Uterus (tissue), 3 donors: ENCODE measurements at regions not wholly inside any gene's neighbourhood (a gene's known extent, or its start where the extent isn't known, plus 50 kb on each side); places are given as distances from the start of the nearest gene placed in this dataset.

ENCODE experiments used
- DNase-seq, 2 donors: peaks; one replicate each; pipeline ENCODE4 v3.0.0-alpha.2; 2019 to 2020
- H3K27ac ChIP-seq, 2 donors: fragments of 200-600 bp; sonication (generic); 1 replicate in 1 of 2; 2 replicates in 1 of 2; pipeline ENCODE4 v1.5.1; 2016 to 2018
- H3K27me3 ChIP-seq, 2 donors: fragments of 200-600 bp; sonication (generic); one replicate each; pipeline ENCODE4 v1.5.1; 2018 to 2019; ENCODE audit warnings: control low read depth in 1 of 2
- H3K36me3 ChIP-seq, 2 donors: fragments of 200-600 bp; sonication (generic); one replicate each; pipeline ENCODE4 v1.5.1; 2019; ENCODE audit warnings: control low read depth in 1 of 2
- H3K4me1 ChIP-seq, 2 donors: fragments of 200-600 bp; sonication (generic); one replicate each; pipeline ENCODE4 v1.5.1; 2018 to 2019; ENCODE audit warnings: control low read depth in 1 of 2
- H3K4me3 ChIP-seq, 2 donors: fragments of 200-600 bp; sonication (generic); 1 replicate in 1 of 2; 2 replicates in 1 of 2; pipeline ENCODE4 v1.5.1; 2018 to 2019; ENCODE audit warnings: mild to moderate bottlenecking in 1 of 2
- H3K9me3 ChIP-seq, 2 donors: fragments of 200-600 bp; sonication (generic); one replicate each; pipeline ENCODE4 v1.5.1; 2019; ENCODE audit warnings: control low read depth in 1 of 2
- POLR2A ChIP-seq, 2 donors: fragments of 450-650 bp; IDR thresholded peaks; one replicate each; pipeline ENCODE4 v1.6.1; 2016; ENCODE audit warnings: antibody characterized with exemption in 2 of 2, mild to moderate bottlenecking in 1 of 2, moderate library complexity in 1 of 2
- intact Hi-C: fragments of 100-400 bp; cut with DNase I; formaldehyde crosslinking; loops from one replicate; pipeline ENCODE4 v1.15.1; 2023; ENCODE audit warnings: low total_unique reads
- TF ChIP-seq, protein P1 (sequence below), 4 experiments: fragments of 200-600 bp in 2 of 4; fragments of 450-650 bp in 2 of 4; sonication (generic) in 2 of 4; IDR thresholded peaks; one replicate each; pipeline ENCODE4 v1.5.1; 2016 to 2019; ENCODE audit warnings: antibody characterized with exemption in 4 of 4, mild to moderate bottlenecking in 2 of 4, moderate library complexity in 1 of 4
- donor health status: DM: yes; HTN: yes; CAD: no.

DNA sequence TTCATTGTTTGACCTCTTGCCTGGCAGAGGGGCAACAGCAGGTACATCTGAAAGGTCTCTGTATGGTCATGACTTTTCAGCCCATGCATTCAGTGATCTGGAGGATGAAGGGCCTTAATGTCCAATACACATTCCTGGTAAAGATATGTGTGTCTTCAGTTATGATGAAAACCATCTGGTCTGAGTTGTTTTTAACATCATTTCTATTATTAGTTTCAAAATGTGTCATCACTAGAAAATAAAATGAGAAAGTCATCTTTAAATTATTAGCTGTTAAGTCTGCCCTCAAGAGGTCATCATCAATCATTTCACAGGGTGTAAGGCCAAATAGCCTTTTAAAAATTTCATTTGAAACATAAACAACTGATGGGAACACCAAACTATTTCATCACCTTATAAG, 92.1 kb upstream of the PLSCR4 start:
- Histone ChIP-seq H3K36me3 (no peaks in the 10 kb centered on the region), H3K4me3 (no peak overlapping the region), H3K4me1 (peaks cover 0 to 9% of the 10 kb centered on the region in 2 donors), H3K27me3 (no peaks in the 10 kb centered on the region), H3K9me3 (no peaks in the 10 kb centered on the region), H3K27ac (peak overlapping the region in 1 of 2 donors; percentile 56)
- TF ChIP-seq POLR2A (IDR thresholded peaks at IDR 0.05): no peak
- TF ChIP-seq, protein P1, sequence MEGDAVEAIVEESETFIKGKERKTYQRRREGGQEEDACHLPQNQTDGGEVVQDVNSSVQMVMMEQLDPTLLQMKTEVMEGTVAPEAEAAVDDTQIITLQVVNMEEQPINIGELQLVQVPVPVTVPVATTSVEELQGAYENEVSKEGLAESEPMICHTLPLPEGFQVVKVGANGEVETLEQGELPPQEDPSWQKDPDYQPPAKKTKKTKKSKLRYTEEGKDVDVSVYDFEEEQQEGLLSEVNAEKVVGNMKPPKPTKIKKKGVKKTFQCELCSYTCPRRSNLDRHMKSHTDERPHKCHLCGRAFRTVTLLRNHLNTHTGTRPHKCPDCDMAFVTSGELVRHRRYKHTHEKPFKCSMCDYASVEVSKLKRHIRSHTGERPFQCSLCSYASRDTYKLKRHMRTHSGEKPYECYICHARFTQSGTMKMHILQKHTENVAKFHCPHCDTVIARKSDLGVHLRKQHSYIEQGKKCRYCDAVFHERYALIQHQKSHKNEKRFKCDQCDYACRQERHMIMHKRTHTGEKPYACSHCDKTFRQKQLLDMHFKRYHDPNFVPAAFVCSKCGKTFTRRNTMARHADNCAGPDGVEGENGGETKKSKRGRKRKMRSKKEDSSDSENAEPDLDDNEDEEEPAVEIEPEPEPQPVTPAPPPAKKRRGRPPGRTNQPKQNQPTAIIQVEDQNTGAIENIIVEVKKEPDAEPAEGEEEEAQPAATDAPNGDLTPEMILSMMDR (IDR thresholded peaks at IDR 0.05): no peak
- DNase-seq: no peak
- intact Hi-C loops: no loop called here

DNA sequence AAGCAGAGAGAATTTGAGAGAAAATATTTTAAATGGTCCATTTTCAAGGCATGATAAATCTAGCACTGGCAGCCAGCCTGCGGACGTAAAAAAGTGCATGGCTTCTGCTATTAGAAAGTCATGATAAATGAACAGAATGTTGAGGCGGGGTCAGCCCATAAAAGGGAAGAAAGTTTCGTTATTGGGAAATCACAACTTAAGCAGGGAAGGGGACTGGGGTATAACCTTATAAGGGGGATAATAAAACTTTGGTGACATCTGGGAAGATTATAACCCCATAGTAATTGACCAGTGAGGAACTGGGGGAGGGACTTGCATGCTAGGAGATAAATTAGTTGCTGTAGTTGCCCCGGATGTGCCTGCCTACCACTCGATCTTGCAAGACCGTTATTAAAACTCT, 88.4 kb upstream of the PLSCR4 start:
- Histone ChIP-seq H3K36me3 (no peaks in the 10 kb centered on the region), H3K4me1 (peaks cover 0 to 9% of the 10 kb centered on the region in 2 donors), H3K4me3 (peak overlapping the region in 1 of 2 donors; percentile 2), H3K9me3 (no peaks in the 10 kb centered on the region), H3K27me3 (no peaks in the 10 kb centered on the region), H3K27ac (peak overlapping the region; percentile 35 to 55)
- intact Hi-C loops: no loop called here
- no peak for TF ChIP-seq POLR2A (IDR thresholded peaks at IDR 0.05)
- peak; percentile 73 to 76 for DNase-seq

DNA sequence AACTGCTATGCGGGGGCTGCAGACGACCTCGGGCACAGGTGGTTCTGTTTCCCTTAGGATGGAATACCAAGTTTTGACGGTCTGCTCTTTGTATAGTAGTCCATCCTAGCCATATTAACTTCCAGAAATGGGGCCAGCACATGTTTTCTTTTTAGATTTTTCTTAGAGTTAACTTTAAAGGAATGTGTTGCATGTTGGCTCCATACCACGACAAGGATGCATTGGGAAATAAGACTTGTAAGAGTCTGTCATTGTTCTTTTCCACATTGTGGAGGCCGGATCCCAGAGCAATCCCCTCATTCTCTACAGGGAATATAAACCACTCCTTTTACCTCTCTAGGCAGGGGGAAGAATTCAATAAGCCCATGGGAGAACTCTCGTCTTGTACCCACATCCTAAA, 87.1 kb upstream of the PLSCR4 start:
- TF ChIP-seq, protein P1 (IDR thresholded peaks at IDR 0.05): no peak
- no peak for TF ChIP-seq POLR2A (IDR thresholded peaks at IDR 0.05)
- DNase-seq: no peak
- H3K36me3 ChIP-seq: no peaks in the 10 kb centered on the region
- peaks cover 0 to 9% of the 10 kb centered on the region in 2 donors for H3K4me1 ChIP-seq
- intact Hi-C loops: no loop called here
- no peak overlapping the region for H3K4me3 ChIP-seq
- H3K27ac ChIP-seq: no peak overlapping the region
- H3K9me3 ChIP-seq: no peaks in the 10 kb centered on the region
- no peaks in the 10 kb centered on the region for H3K27me3 ChIP-seq

DNA sequence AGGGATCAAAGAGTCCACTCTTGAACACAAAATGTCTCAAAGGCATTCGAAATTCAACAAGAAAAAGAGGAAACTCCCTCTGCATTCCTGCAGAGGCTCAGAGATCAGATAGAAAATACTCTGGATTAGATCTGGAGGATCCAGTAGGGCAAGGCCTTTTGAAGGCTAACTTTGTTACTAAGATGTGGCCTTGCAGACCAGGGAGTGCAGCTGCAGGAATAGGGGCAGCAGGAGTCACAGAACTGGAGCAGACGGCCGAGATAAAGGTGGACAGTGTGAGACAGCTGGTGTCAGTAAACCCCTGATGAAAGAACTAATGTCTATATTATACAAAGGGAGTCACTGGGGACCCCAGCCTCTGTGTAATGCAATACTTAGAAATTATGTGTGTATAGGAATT, 84.5 kb upstream of the PLSCR4 start:
- no peaks in the 10 kb centered on the region for H3K36me3 ChIP-seq
- TF ChIP-seq, protein P1 (IDR thresholded peaks at IDR 0.05): no peak
- intact Hi-C loops: no loop called here
- H3K27me3 ChIP-seq: no peaks in the 10 kb centered on the region
- DNase-seq: no peak
- H3K27ac ChIP-seq: no peak overlapping the region
- no peaks in the 10 kb centered on the region for H3K4me1 ChIP-seq
- H3K4me3 ChIP-seq: no peak overlapping the region
- H3K9me3 ChIP-seq: no peaks in the 10 kb centered on the region

DNA sequence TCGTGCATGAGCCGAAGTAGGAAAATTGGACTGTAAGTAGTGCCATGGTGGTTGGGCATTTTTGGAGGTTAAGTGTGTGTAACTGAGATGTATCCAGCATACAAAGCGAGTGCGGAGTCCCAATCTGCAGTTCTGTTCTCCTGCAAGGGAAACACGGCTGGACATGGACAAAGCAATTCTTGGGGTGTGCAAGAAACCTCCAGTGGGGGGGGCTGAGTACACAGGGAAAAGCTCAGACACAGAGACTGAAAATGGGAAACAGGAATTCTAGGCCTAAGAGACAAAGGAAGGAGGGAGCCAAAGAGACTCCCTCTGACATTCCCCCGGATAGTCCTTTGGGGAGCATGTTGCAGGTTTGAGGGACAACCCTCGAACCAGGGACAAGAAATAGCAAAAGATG, 83.2 kb upstream of the PLSCR4 start:
- intact Hi-C loops: no loop called here
- no peak overlapping the region for H3K27ac ChIP-seq
- H3K4me1 ChIP-seq: no peaks in the 10 kb centered on the region
- no peaks in the 10 kb centered on the region for H3K27me3 ChIP-seq
- H3K36me3 ChIP-seq: no peaks in the 10 kb centered on the region
- H3K9me3 ChIP-seq: no peaks in the 10 kb centered on the region
- H3K4me3 ChIP-seq: no peak overlapping the region
- TF ChIP-seq POLR2A (IDR thresholded peaks at IDR 0.05): no peak
- TF ChIP-seq, protein P1 (IDR thresholded peaks at IDR 0.05): peak in 2 of 4 experiments; percentile 10 to 29
- peak; percentile 25 to 32 for DNase-seq

DNA sequence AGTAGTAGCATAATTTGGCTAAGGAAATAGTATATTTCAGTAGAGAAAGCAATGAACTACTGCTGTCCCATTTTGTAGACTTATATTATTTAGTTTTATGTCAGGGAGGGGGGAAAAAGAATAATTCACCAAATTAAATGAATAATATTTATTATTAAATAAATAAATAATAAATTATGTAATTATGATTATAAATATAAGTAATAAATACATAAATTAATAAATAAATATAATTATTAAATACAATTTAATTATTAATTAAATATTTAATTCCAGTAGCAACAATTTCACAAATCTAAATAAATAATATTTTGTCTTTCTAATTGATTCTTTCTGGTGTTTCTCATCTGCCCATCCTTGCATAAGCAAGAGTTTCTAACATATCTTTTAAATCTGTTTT, 81.1 kb upstream of the PLSCR4 start:
- intact Hi-C loops: no loop called here
- no peak for TF ChIP-seq POLR2A (IDR thresholded peaks at IDR 0.05)
- TF ChIP-seq, protein P1 (IDR thresholded peaks at IDR 0.05): no peak

More for the DNA sequence above, 81.1 kb upstream of the PLSCR4 start:
- Histone ChIP-seq H3K4me3 (no peak overlapping the region), H3K9me3 (no peaks in the 10 kb centered on the region), H3K4me1 (no peaks in the 10 kb centered on the region), H3K27ac (no peak overlapping the region), H3K27me3 (no peaks in the 10 kb centered on the region), H3K36me3 (no peaks in the 10 kb centered on the region)
- DNase-seq: no peak
